ENCODE measurements at regions not wholly inside any gene's neighbourhood (a gene's known extent, or its start where the extent isn't known, plus 50 kb on each side); places are given as distances from the start of the nearest gene placed in this dataset.

DNA sequence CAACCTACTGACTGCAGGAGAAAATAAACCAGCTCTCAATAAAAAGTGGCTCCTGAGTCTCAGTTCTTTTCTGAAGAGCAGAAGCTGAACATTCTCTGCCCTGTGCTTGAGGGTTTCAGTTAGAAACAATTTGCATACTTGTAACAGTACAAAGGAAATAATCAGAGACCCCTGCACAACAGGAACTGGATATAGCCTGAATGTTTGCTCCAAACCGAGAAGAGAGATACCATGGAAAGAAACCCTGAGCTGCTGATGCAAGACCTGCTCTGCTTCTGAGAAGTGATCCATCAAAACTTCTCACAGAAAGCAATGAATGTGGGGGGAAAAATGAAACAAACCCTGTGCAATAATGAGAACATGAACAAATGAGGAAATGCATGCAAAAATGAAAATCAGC, 592.9 kb downstream of the SEMA5A start:
- Histone ChIP-seq H2AFZ (ENCODE audit: low read depth, low read length) (no peak overlapping the region), H4K20me1 (ENCODE audit: insufficient read depth) (no peaks in the 10 kb centered on the region), H3K9me2 (ENCODE audit: insufficient read depth, low read length) (no peaks in the 10 kb centered on the region), H3K9ac (ENCODE audit: low read length) (no peak overlapping the region), H3K27me3 (ENCODE audit: insufficient read depth, low read depth, low read length) (peaks cover 2% of the 10 kb centered on the region), H3K4me3 (ENCODE audit: low read length) (no peak overlapping the region), H3K27ac (ENCODE audit: low read length) (peak overlapping the region; percentile 81), H3K79me2 (replicated peaks; ENCODE audit: insufficient read depth, low read length) (no peaks in the 10 kb centered on the region), H3K4me2 (ENCODE audit: low read length) (no peak overlapping the region), H3K36me3 (ENCODE audit: insufficient read depth, low read length) (no peaks in the 10 kb centered on the region), H3F3A (ENCODE audit: insufficient read depth, low read length, poor library complexity, severe bottlenecking) (peaks cover 3% of the 10 kb centered on the region), H3K9me3 (ENCODE audit: low read length) (no peaks in the 10 kb centered on the region)
- TF ChIP-seq EZH2 (IDR thresholded peaks at IDR 0.05; ENCODE audit: borderline replicate concordance, insufficient read depth, low read length, poor library complexity, severe bottlenecking) (no peak), SMC3 (conservative IDR thresholded peaks at IDR 0.05; ENCODE audit: poor library complexity) (no peak), EP300 (conservative IDR thresholded peaks at IDR 0.05; ENCODE audit: poor library complexity, severe bottlenecking) (no peak), REST (IDR thresholded peaks at IDR 0.05; ENCODE audit: borderline replicate concordance) (no peak), TAF1 (IDR thresholded peaks at IDR 0.05; ENCODE audit: low read depth) (no peak), RAD21 (conservative IDR thresholded peaks at IDR 0.05) (no peak), POLR2AphosphoS5 (IDR thresholded peaks at IDR 0.05) (no peak), MXI1 (conservative IDR thresholded peaks at IDR 0.05; ENCODE audit: poor library complexity, severe bottlenecking) (no peak)
- TF ChIP-seq, protein P1, sequence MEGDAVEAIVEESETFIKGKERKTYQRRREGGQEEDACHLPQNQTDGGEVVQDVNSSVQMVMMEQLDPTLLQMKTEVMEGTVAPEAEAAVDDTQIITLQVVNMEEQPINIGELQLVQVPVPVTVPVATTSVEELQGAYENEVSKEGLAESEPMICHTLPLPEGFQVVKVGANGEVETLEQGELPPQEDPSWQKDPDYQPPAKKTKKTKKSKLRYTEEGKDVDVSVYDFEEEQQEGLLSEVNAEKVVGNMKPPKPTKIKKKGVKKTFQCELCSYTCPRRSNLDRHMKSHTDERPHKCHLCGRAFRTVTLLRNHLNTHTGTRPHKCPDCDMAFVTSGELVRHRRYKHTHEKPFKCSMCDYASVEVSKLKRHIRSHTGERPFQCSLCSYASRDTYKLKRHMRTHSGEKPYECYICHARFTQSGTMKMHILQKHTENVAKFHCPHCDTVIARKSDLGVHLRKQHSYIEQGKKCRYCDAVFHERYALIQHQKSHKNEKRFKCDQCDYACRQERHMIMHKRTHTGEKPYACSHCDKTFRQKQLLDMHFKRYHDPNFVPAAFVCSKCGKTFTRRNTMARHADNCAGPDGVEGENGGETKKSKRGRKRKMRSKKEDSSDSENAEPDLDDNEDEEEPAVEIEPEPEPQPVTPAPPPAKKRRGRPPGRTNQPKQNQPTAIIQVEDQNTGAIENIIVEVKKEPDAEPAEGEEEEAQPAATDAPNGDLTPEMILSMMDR (IDR thresholded peaks at IDR 0.05; ENCODE audit: poor library complexity, severe bottlenecking) = no peak

GRCh38 chr5:8953911-8954438, 591.9 kb downstream of the SEMA5A start:
- H2AFZ ChIP-seq (ENCODE audit: low read depth, low read length) = no peak overlapping the region
- H3K79me2 ChIP-seq (replicated peaks; ENCODE audit: insufficient read depth, low read length) = no peaks in the 10 kb centered on the region
- H3K9me3 ChIP-seq (ENCODE audit: low read length) = no peaks in the 10 kb centered on the region
- no peaks in the 10 kb centered on the region for H3K36me3 ChIP-seq (ENCODE audit: insufficient read depth, low read length)
- peaks cover 3% of the 10 kb centered on the region for H3F3A ChIP-seq (ENCODE audit: insufficient read depth, low read length, poor library complexity, severe bottlenecking)
- H3K27ac ChIP-seq (ENCODE audit: low read length) = peak overlapping the region; percentile 81
- TF ChIP-seq MXI1 (conservative IDR thresholded peaks at IDR 0.05; ENCODE audit: poor library complexity, severe bottlenecking) (no peak), POLR2AphosphoS5 (IDR thresholded peaks at IDR 0.05) (peak; percentile 38), SMC3 (conservative IDR thresholded peaks at IDR 0.05; ENCODE audit: poor library complexity) (no peak), TAF1 (IDR thresholded peaks at IDR 0.05; ENCODE audit: low read depth) (no peak), EP300 (conservative IDR thresholded peaks at IDR 0.05; ENCODE audit: poor library complexity, severe bottlenecking) (peak; percentile 68), REST (IDR thresholded peaks at IDR 0.05; ENCODE audit: borderline replicate concordance) (peak; percentile 33)
- peak overlapping the region; percentile 27 for H3K9ac ChIP-seq (ENCODE audit: low read length)
- H3K27me3 ChIP-seq (ENCODE audit: insufficient read depth, low read depth, low read length) = peaks cover 2% of the 10 kb centered on the region
- H3K4me2 ChIP-seq (ENCODE audit: low read length) = no peak overlapping the region
- no peaks in the 10 kb centered on the region for H3K9me2 ChIP-seq (ENCODE audit: insufficient read depth, low read length)
- H4K20me1 ChIP-seq (ENCODE audit: insufficient read depth) = no peaks in the 10 kb centered on the region
- H3K4me3 ChIP-seq (ENCODE audit: low read length) = no peak overlapping the region

Measured in neural cell (in vitro differentiated cells).